ENCODE measurements at regions not wholly inside any gene's neighbourhood (a gene's known extent, or its start where the extent isn't known, plus 50 kb on each side); places are given as distances from the start of the nearest gene placed in this dataset.

GRCh38 chr6:9784786-9785185 is 630.1 kb downstream of the TFAP2A start:
- H3K4me3 ChIP-seq (replicated peaks; ENCODE audit: low read depth, low read length), result no peak overlapping the region
- DNase-seq (ENCODE audit: extremely low read depth, low read depth), result no peak
- TF ChIP-seq CTCF (IDR thresholded peaks at IDR 0.05; ENCODE audit: low read depth, low read length, missing control alignments), result no peak

- no peak for TF ChIP-seq CTCF (IDR thresholded peaks at IDR 0.05; ENCODE audit: low read depth, low read length, missing control alignments)
- DNase-seq (ENCODE audit: extremely low read depth, low read depth), result no peak
- no peak overlapping the region for H3K4me3 ChIP-seq (replicated peaks; ENCODE audit: low read depth, low read length)
Measured at GRCh38 chr6:9783567-9783966, 631.3 kb downstream of the TFAP2A start.

- DNase-seq (ENCODE audit: extremely low read depth, low read depth), result peak; percentile 91
- TF ChIP-seq CTCF (IDR thresholded peaks at IDR 0.05; ENCODE audit: low read depth, low read length, missing control alignments), result no peak
- no peak overlapping the region for H3K4me3 ChIP-seq (replicated peaks; ENCODE audit: low read depth, low read length)
Measured at GRCh38 chr6:9766240-9766915, 648.5 kb downstream of the TFAP2A start.

GRCh38 chr6:9761220-9761619 is 653.7 kb downstream of the TFAP2A start:
- H3K4me3 ChIP-seq (replicated peaks; ENCODE audit: low read depth, low read length), result no peak overlapping the region
- no peak for DNase-seq (ENCODE audit: extremely low read depth, low read depth)
- no peak for TF ChIP-seq CTCF (IDR thresholded peaks at IDR 0.05; ENCODE audit: low read depth, low read length, missing control alignments)

- DNase-seq (ENCODE audit: extremely low read depth, low read depth), result no peak
- TF ChIP-seq CTCF (IDR thresholded peaks at IDR 0.05; ENCODE audit: low read depth, low read length, missing control alignments), result no peak
- no peak overlapping the region for H3K4me3 ChIP-seq (replicated peaks; ENCODE audit: low read depth, low read length)
Measured at GRCh38 chr6:9754515-9754914, 660.4 kb downstream of the TFAP2A start.

- H3K4me3 ChIP-seq (replicated peaks; ENCODE audit: low read depth, low read length), result no peak overlapping the region
- TF ChIP-seq CTCF (IDR thresholded peaks at IDR 0.05; ENCODE audit: low read depth, low read length, missing control alignments), result no peak
- no peak for DNase-seq (ENCODE audit: extremely low read depth, low read depth)
Measured at GRCh38 chr6:9745966-9746365, 668.9 kb downstream of the TFAP2A start.

GRCh38 chr6:9745476-9745875 is 669.4 kb downstream of the TFAP2A start:
- no peak overlapping the region for H3K4me3 ChIP-seq (replicated peaks; ENCODE audit: low read depth, low read length)
- DNase-seq (ENCODE audit: extremely low read depth, low read depth), result no peak
- TF ChIP-seq CTCF (IDR thresholded peaks at IDR 0.05; ENCODE audit: low read depth, low read length, missing control alignments), result no peak
